ENCODE measurements at regions not wholly inside any gene's neighbourhood (a gene's known extent, or its start where the extent isn't known, plus 50 kb on each side); places are given as distances from the start of the nearest gene placed in this dataset.

DNA sequence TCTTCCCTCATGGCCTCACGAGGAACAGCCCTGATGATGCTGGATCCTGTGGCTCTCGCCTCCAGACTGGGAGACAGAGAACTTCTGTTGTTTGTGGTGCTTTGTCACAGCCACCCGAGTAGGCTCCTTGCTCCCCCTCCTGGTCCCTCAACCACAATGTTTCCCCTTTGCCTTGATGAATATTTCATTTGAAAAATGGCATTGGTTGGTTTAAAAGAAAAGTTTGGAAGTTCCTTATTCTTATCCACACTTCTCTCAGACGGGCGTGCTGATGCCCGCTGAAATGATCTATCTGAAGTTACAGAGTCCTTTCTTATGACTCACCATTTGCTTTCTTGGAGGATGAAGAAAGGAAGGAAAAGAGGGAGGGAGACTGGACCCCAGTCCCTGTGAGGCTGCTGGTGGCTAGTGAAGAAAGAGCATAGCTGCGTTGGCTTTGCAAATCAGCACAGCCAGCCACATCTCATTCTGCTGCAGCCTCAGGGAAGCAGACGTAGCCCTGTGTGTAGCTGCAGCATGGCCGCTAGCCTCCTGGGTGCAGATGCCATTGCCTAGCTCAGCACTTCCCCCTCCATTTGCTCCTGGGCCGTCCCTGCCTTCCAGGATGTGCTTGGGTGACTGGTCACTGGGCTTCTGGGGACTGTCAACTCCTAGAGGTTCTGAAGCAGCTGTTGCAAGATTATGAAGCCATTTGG lies 185.9 kb downstream of the ERCC6L2 start:
- TF ChIP-seq YY1 (IDR thresholded peaks at IDR 0.05; ENCODE audit: low read depth) (no peak), TAF1 (IDR thresholded peaks at IDR 0.05; ENCODE audit: low read depth) (no peak), RAD21 (IDR thresholded peaks at IDR 0.05; ENCODE audit: low read depth) (peak; percentile 44; the same call in 1 of the 2 replicates)

- TF ChIP-seq TAF1 (IDR thresholded peaks at IDR 0.05; ENCODE audit: low read depth) (no peak), CREB1 (IDR thresholded peaks at IDR 0.05; ENCODE audit: low read depth) (no peak), TEAD4 (IDR thresholded peaks at IDR 0.05) (no peak), TCF12 (IDR thresholded peaks at IDR 0.05; ENCODE audit: low read depth) (no peak), NFIC (IDR thresholded peaks at IDR 0.05) (no peak), CEBPB (IDR thresholded peaks at IDR 0.05) (no peak)
These were observed 182.7 kb downstream of the ERCC6L2 start for GRCh38 chr9:96058218-96058617.

- TF ChIP-seq RAD21 (IDR thresholded peaks at IDR 0.05; ENCODE audit: low read depth) = no peak
- no peak for TF ChIP-seq USF1 (IDR thresholded peaks at IDR 0.05)
- no peak for TF ChIP-seq CREB1 (IDR thresholded peaks at IDR 0.05; ENCODE audit: low read depth)
- no peak for TF ChIP-seq FOXM1 (IDR thresholded peaks at IDR 0.05; ENCODE audit: borderline replicate concordance, low read depth)
- TF ChIP-seq REST (IDR thresholded peaks at IDR 0.05; ENCODE audit: low read depth) = no peak
- TF ChIP-seq MAX (IDR thresholded peaks at IDR 0.05) = no peak
- no peak for TF ChIP-seq EGR1 (IDR thresholded peaks at IDR 0.05)
- no peak for TF ChIP-seq ZBTB7A (IDR thresholded peaks at IDR 0.05; ENCODE audit: low read depth)
- TF ChIP-seq TEAD4 (IDR thresholded peaks at IDR 0.05) = no peak
- TF ChIP-seq CEBPB (IDR thresholded peaks at IDR 0.05) = no peak
- no peak for TF ChIP-seq TAF1 (IDR thresholded peaks at IDR 0.05; ENCODE audit: low read depth)
- no peak for TF ChIP-seq EP300 (IDR thresholded peaks at IDR 0.05; ENCODE audit: borderline replicate concordance)
- no peak for TF ChIP-seq YY1 (IDR thresholded peaks at IDR 0.05; ENCODE audit: low read depth)
- TF ChIP-seq TCF12 (IDR thresholded peaks at IDR 0.05; ENCODE audit: low read depth) = no peak
- TF ChIP-seq NFIC (IDR thresholded peaks at IDR 0.05) = no peak
These were observed 181.7 kb downstream of the ERCC6L2 start for GRCh38 chr9:96057155-96057554.

DNA sequence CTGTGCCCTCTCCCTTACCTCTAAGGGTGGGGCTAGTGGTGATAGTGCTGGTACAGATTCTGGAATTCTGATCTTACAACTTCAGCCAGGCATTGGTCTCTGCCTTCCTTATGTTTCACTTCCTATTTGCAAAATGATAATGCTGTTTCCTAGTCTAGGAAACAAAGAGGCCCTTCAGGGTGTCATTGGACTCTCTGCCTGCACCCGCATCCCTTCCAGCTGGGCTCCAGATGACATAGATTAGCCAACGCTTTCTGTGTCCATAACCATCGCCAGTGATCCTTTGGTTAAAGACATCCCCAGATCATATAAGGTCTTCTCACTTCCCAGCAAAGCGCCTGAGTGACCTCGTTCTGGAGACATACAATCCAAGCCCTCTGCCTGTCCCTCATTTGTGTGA lies 180.7 kb downstream of the ERCC6L2 start:
- TF ChIP-seq USF1 (IDR thresholded peaks at IDR 0.05) = no peak
- no peak for TF ChIP-seq CREB1 (IDR thresholded peaks at IDR 0.05; ENCODE audit: low read depth)
- no peak for TF ChIP-seq TCF12 (IDR thresholded peaks at IDR 0.05; ENCODE audit: low read depth)
- no peak for TF ChIP-seq YY1 (IDR thresholded peaks at IDR 0.05; ENCODE audit: low read depth)
- TF ChIP-seq NFIC (IDR thresholded peaks at IDR 0.05) = no peak
- no peak for TF ChIP-seq REST (IDR thresholded peaks at IDR 0.05; ENCODE audit: low read depth)
- no peak for TF ChIP-seq TAF1 (IDR thresholded peaks at IDR 0.05; ENCODE audit: low read depth)
- no peak for TF ChIP-seq TEAD4 (IDR thresholded peaks at IDR 0.05)
- TF ChIP-seq FOXM1 (IDR thresholded peaks at IDR 0.05; ENCODE audit: borderline replicate concordance, low read depth) = no peak
- TF ChIP-seq CEBPB (IDR thresholded peaks at IDR 0.05) = no peak
- TF ChIP-seq EP300 (IDR thresholded peaks at IDR 0.05; ENCODE audit: borderline replicate concordance) = no peak

DNA sequence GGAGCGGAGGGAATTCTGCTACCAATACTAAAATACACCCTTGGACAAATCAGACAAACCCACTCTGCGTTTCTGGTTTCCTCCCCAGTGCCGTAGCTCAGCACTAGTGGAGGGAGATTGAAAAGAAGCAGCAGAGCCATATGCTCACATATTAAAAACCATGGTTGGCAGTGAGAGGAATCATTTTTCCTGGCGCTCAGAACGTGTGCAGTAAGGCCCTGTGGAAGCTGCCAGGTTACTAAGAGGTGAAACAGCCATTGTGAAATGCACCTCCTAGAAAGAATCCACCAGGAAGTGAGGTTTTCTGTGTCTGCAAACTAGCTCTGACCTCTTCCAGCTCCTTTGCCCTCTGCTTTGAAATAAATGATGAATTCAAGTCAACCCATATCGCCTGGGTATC lies 177.2 kb downstream of the ERCC6L2 start:
- no peak for TF ChIP-seq TCF12 (IDR thresholded peaks at IDR 0.05; ENCODE audit: low read depth)
- TF ChIP-seq FOXM1 (IDR thresholded peaks at IDR 0.05; ENCODE audit: borderline replicate concordance, low read depth) = no peak
- TF ChIP-seq REST (IDR thresholded peaks at IDR 0.05; ENCODE audit: low read depth) = no peak

Measured in Ishikawa (cell line).